H1 (cell line): ENCODE measurements at regions not wholly inside any gene's neighbourhood (a gene's known extent, or its start where the extent isn't known, plus 50 kb on each side); places are given as distances from the start of the nearest gene placed in this dataset.

Source experiments
- CTCF ChIA-PET: fragments of 300-600 bp; sonication (Branson Sonifier 250); formaldehyde crosslinking; loops from one replicate; lab custom pipeline; 2021; ENCODE audit not compliant: partially characterized antibody; lab: Charles Lee
- POLR2A ChIA-PET: fragments of 300-600 bp; sonication (Branson Sonifier 250); formaldehyde crosslinking; loops from one replicate; lab custom pipeline; 2021; ENCODE audit warnings: inconsistent platforms; ENCODE audit not compliant: partially characterized antibody; lab: Charles Lee
- DNase-seq, 2 experiments: peaks; one replicate each; pipeline versions ENCODE4 v3.0.0 to v3.0.0-alpha.2; 2010 to 2022; ENCODE audit warnings: low spot score in 2 of 2, low read depth in 1 of 2, mixed read lengths in 1 of 2
- FAIRE-seq: peaks from 2 replicates; lab custom pipeline; 2011; peaks lifted over from hg19 to GRCh38; lab: Jason Lieb, UNC
- H2AFZ ChIP-seq: 2 replicates; pipeline ENCODE4 v1.8.1; 2012; ENCODE audit warnings: low read length, inconsistent platforms
- H2AK5ac ChIP-seq: 2 replicates; pipeline ENCODE4 v1.6.1; 2013; ENCODE audit warnings: low read depth, low read length
- H2BK120ac ChIP-seq: replicated peaks from 2 replicates; pipeline ENCODE3; 2013; ENCODE audit warnings: low read depth, low read length, inconsistent platforms
- H2BK12ac ChIP-seq: 2 replicates; pipeline ENCODE4 v1.6.1; 2013; ENCODE audit warnings: low read depth, low read length
- H2BK15ac ChIP-seq: 2 replicates; pipeline ENCODE4 v1.6.1; 2013; ENCODE audit warnings: low read length
- H2BK20ac ChIP-seq: 2 replicates; pipeline ENCODE4 v1.6.1; 2013; ENCODE audit warnings: low read length
- H2BK5ac ChIP-seq: 2 replicates; pipeline ENCODE4 v1.6.1; 2013; ENCODE audit warnings: low read depth, low read length
- H3K14ac ChIP-seq: 2 replicates; pipeline ENCODE4 v1.6.1; 2013; ENCODE audit warnings: inconsistent platforms; ENCODE audit not compliant: insufficient read length
- H3K18ac ChIP-seq: 2 replicates; pipeline ENCODE4 v1.6.1; 2013; ENCODE audit warnings: low read length; ENCODE audit errors: extremely low read depth
- H3K23ac ChIP-seq: 2 replicates; pipeline ENCODE4 v1.6.1; 2013; ENCODE audit warnings: inconsistent platforms; ENCODE audit not compliant: insufficient read length
- H3K23me2 ChIP-seq: 2 replicates; pipeline ENCODE4 v1.6.1; 2013; ENCODE audit warnings: low read depth, low read length
- H3K27ac ChIP-seq: 2 replicates; pipeline ENCODE4 v1.6.1; 2011; ENCODE audit warnings: low read depth, low read length, inconsistent platforms
- H3K27me3 ChIP-seq, 4 experiments: replicated peaks in 1 of 4; 1 replicate in 1 of 4; 2 replicates in 3 of 4; pipeline versions ENCODE4 v1.6.1 to v1.8.1; 2011 to 2013; ENCODE audit warnings: low read length in 3 of 4, mild to moderate bottlenecking in 3 of 4, inconsistent platforms in 2 of 4, mixed read lengths in 2 of 4, moderate library complexity in 1 of 4; ENCODE audit not compliant: control insufficient read depth in 3 of 4, insufficient read depth in 3 of 4; ENCODE audit errors: extremely low read depth in 1 of 4
- H3K36me3 ChIP-seq, 4 experiments: 2 replicates each; pipeline versions ENCODE4 v1.6.1 to v1.8.1; 2011 to 2013; ENCODE audit warnings: mild to moderate bottlenecking in 4 of 4, low read length in 3 of 4, moderate library complexity in 2 of 4, control low read depth in 1 of 4, inconsistent platforms in 1 of 4; ENCODE audit not compliant: insufficient read depth in 4 of 4, control insufficient read depth in 2 of 4
- H3K4ac ChIP-seq: replicated peaks from 2 replicates; pipeline ENCODE3; 2013; ENCODE audit warnings: low read length, low read depth, mixed read lengths, inconsistent platforms; ENCODE audit not compliant: insufficient read length
- H3K4me1 ChIP-seq, 4 experiments: replicated peaks in 1 of 4; 1 replicate in 1 of 4; 2 replicates in 3 of 4; pipeline versions ENCODE4 v1.6.1 to v1.8.1; 2011 to 2013; ENCODE audit warnings: low read length in 3 of 4, inconsistent platforms in 2 of 4, mixed read lengths in 1 of 4; ENCODE audit not compliant: insufficient read depth in 4 of 4, control insufficient read depth in 3 of 4
- H3K4me2 ChIP-seq, 2 experiments: 2 replicates each; pipeline versions ENCODE4 v1.6.1 to v1.8.1; 2011 to 2013; ENCODE audit warnings: low read depth in 2 of 2, low read length in 2 of 2, control low read depth in 1 of 2, inconsistent platforms in 1 of 2, mild to moderate bottlenecking in 1 of 2; ENCODE audit not compliant: insufficient read depth in 1 of 2
- H3K4me3 ChIP-seq, 4 experiments: fragments of 200-600, 300-600 bp in 1 of 4; sonication (generic), shearing (Covaris generic), sonication (Bioruptor Twin) in 1 of 4; 2 replicates each; pipeline versions ENCODE4 v1.5.1 to v1.8.1; 2011 to 2016; ENCODE audit warnings: low read length in 4 of 4, low read depth in 3 of 4, control low read depth in 2 of 4, inconsistent platforms in 2 of 4, mild to moderate bottlenecking in 2 of 4, mixed read lengths in 1 of 4, moderate library complexity in 1 of 4; ENCODE audit not compliant: insufficient read depth in 2 of 4; ENCODE audit errors: extremely low read depth in 1 of 4
- H3K56ac ChIP-seq: replicated peaks from 2 replicates; pipeline ENCODE3; 2013; ENCODE audit warnings: low read depth, mild to moderate bottlenecking, mixed read lengths, low read length, inconsistent platforms; ENCODE audit not compliant: insufficient read length
- H3K79me1 ChIP-seq: 2 replicates; pipeline ENCODE4 v1.6.1; 2013; ENCODE audit warnings: low read depth, low read length, control low read depth
- H3K79me2 ChIP-seq, 2 experiments: 2 replicates each; pipeline versions ENCODE4 v1.6.1 to v1.8.1; 2012 to 2013; ENCODE audit warnings: low read length in 2 of 2, mild to moderate bottlenecking in 2 of 2, inconsistent platforms in 1 of 2; ENCODE audit not compliant: insufficient read depth in 2 of 2, control insufficient read depth in 1 of 2
- H3K9ac ChIP-seq, 4 experiments: replicated peaks in 1 of 4; 1 replicate in 1 of 4; 2 replicates in 3 of 4; pipeline versions ENCODE4 v1.6.1 to v1.8.1; 2011 to 2013; ENCODE audit warnings: low read depth in 3 of 4, low read length in 3 of 4, control low read depth in 2 of 4, mild to moderate bottlenecking in 2 of 4, moderate library complexity in 2 of 4, inconsistent platforms in 1 of 4; ENCODE audit errors: extremely low read depth in 1 of 4
- H3K9me3 ChIP-seq, 2 experiments: 2 replicates each; pipeline versions ENCODE4 v1.6.1 to v1.8.1; 2012 to 2013; ENCODE audit warnings: mild to moderate bottlenecking in 2 of 2, moderate library complexity in 2 of 2, control low read depth in 1 of 2, inconsistent platforms in 1 of 2, low read depth in 1 of 2, low read length in 1 of 2, mixed read lengths in 1 of 2; ENCODE audit not compliant: insufficient read depth in 2 of 2
- H4K20me1 ChIP-seq, 2 experiments: replicated peaks in 1 of 2; 2 replicates each; pipeline versions ENCODE3 to v1.8.1; 2011 to 2013; ENCODE audit warnings: inconsistent platforms in 2 of 2, low read length in 2 of 2, mild to moderate bottlenecking in 1 of 2; ENCODE audit not compliant: insufficient read depth in 2 of 2, control insufficient read depth in 1 of 2
- H4K5ac ChIP-seq: 2 replicates; pipeline ENCODE4 v1.6.1; 2013; ENCODE audit warnings: low read length, low read depth, mixed read lengths, inconsistent platforms; ENCODE audit not compliant: insufficient read length
- H4K8ac ChIP-seq: 2 replicates; pipeline ENCODE4 v1.8.0; 2013; ENCODE audit warnings: mild to moderate bottlenecking, moderate library complexity, low read length, inconsistent platforms; ENCODE audit not compliant: insufficient read depth; ENCODE audit errors: extremely low read depth
- H4K91ac ChIP-seq: replicated peaks from 2 replicates; pipeline ENCODE3; 2013; ENCODE audit warnings: low read length, mixed read lengths, inconsistent platforms; ENCODE audit not compliant: insufficient read length
- GABPA ChIP-seq: IDR thresholded peaks from 2 replicates; pipeline ENCODE4 v1.6.1; 2011; ENCODE audit warnings: mild to moderate bottlenecking, low read length, moderate library complexity, borderline replicate concordance; ENCODE audit not compliant: insufficient read depth
- HDAC2 ChIP-seq, 2 experiments: fragments of 300-600 bp in 1 of 2; sonication (generic) in 1 of 2; IDR thresholded peaks; 2 replicates each; pipeline ENCODE4 v1.6.1; 2011 to 2012; ENCODE audit warnings: low read depth in 2 of 2, low read length in 2 of 2, mild to moderate bottlenecking in 2 of 2, moderate library complexity in 2 of 2, borderline replicate concordance in 1 of 2, inconsistent platforms in 1 of 2
- SAP30 ChIP-seq: fragments of 300-600 bp; sonication (generic); IDR thresholded peaks from 2 replicates; pipeline ENCODE4 v1.7.1; 2012; ENCODE audit warnings: low read length, moderate library complexity, mild to moderate bottlenecking, inconsistent platforms; ENCODE audit not compliant: insufficient read depth, insufficient replicate concordance
- SP4 ChIP-seq: IDR thresholded peaks from 2 replicates; pipeline ENCODE4 v1.6.1; 2012; ENCODE audit warnings: low read length, inconsistent platforms
- SUZ12 ChIP-seq: fragments of 200-600 bp; sonication (generic); IDR thresholded peaks from 2 replicates; pipeline ENCODE4 v1.6.1; 2012; ENCODE audit warnings: mild to moderate bottlenecking, inconsistent platforms, low read length, moderate library complexity, mixed read lengths
- TCF12 ChIP-seq: IDR thresholded peaks from 2 replicates; pipeline ENCODE4 v1.6.1; 2011; ENCODE audit warnings: low read depth, mild to moderate bottlenecking, low read length
- USF2 ChIP-seq: IDR thresholded peaks from 2 replicates; pipeline ENCODE4 v1.6.1; 2011; ENCODE audit warnings: low read length, improper control_type of control experiment
- WGBS, 2 experiments: shearing (Covaris generic) in 1 of 2; methylation state at CpG; one replicate each; pipeline versions ENCODE4 v1.1.6 to v1.1.7; 2013 to 2015; ENCODE audit warnings: low lambda C conversion rate in 2 of 2, mixed read lengths in 2 of 2, inconsistent platforms in 1 of 2, low coverage in 1 of 2, missing lambda C conversion rate in 1 of 2; ENCODE audit not compliant: insufficient replicate concordance in 2 of 2, insufficient coverage in 1 of 2, insufficient read length in 1 of 2; ENCODE audit errors: extremely low coverage in 1 of 2, missing lambda C conversion rate in 1 of 2; 5-methylcytosine and 5-hydroxymethylcytosine counted together

- WGBS, 2 experiments: 95% methylated on average over 1 of the region's 1 CpG; no CpG with 5 or more reads in 1 of the 2 experiments
- Histone ChIP-seq H2BK5ac (no peak overlapping the region), H2BK120ac (no peak overlapping the region), H3K9ac (no peak overlapping the region), H3K79me2 (no peaks in the 10 kb centered on the region), H4K5ac (no peak overlapping the region), H3K4me2 (no peak overlapping the region), H4K91ac (no peak overlapping the region), H3K4me1 (no peaks in the 10 kb centered on the region), H4K20me1 (no peaks in the 10 kb centered on the region), H2AK5ac (no peak overlapping the region), H3K56ac (no peak overlapping the region), H3K9me3 (no peaks in the 10 kb centered on the region), H3K79me1 (no peaks in the 10 kb centered on the region; the same call in 1 of the 2 replicates), H3K36me3 (no peaks in the 10 kb centered on the region), H3K23ac (no peak overlapping the region), H4K8ac (no peak overlapping the region), H3K27ac (no peak overlapping the region), H2AFZ (no peak overlapping the region), H3K4ac (no peak overlapping the region), H2BK20ac (no peak overlapping the region), H3K14ac (no peak overlapping the region), H3K4me3 (no peak overlapping the region), H3K27me3 (no peaks in the 10 kb centered on the region), H2BK12ac (no peak overlapping the region), H3K23me2 (no peaks in the 10 kb centered on the region), H3K18ac (no peak overlapping the region), H2BK15ac (no peak overlapping the region)
- DNase-seq: no peak
- POLR2A ChIA-PET: no interaction called here
- no peak for FAIRE-seq
- CTCF ChIA-PET: no interaction called here
- TF ChIP-seq HDAC2 (IDR thresholded peaks at IDR 0.05; ENCODE audit: borderline replicate concordance in 1 of 2, low read depth in 2 of 2, low read length in 2 of 2) (no peak), SP4 (no peak), TCF12 (no peak), SUZ12 (no peak), GABPA (no peak), SAP30 (no peak), USF2 (no peak)
These were observed 323.2 kb downstream of the LRRIQ3 start for GRCh38 chr1:73874806-73875205.
